ENCODE measurements at regions not wholly inside any gene's neighbourhood (a gene's known extent, or its start where the extent isn't known, plus 50 kb on each side); places are given as distances from the start of the nearest gene placed in this dataset.

GRCh38 chr15:72964542-72964941 lies 87.7 kb upstream of the NEO1 start:
- no peak for DNase-seq

GRCh38 chr15:72964135-72964534 lies 88.1 kb upstream of the NEO1 start:
- no peak for DNase-seq

- no peak for DNase-seq
Observed at GRCh38 chr15:72962054-72962702, 90.1 kb upstream of the NEO1 start.

- DNase-seq = peak; percentile 22
Observed at GRCh38 chr15:72961346-72961745, 90.9 kb upstream of the NEO1 start.

GRCh38 chr15:72958634-72959033 lies 93.6 kb upstream of the NEO1 start:
- no peak for DNase-seq

GRCh38 chr15:72953306-72953705 lies 99.0 kb upstream of the NEO1 start:
- DNase-seq = no peak

GRCh38 chr15:72952151-72952550 lies 100.1 kb upstream of the NEO1 start:
- DNase-seq = no peak

- no peak for DNase-seq
Observed at GRCh38 chr15:72948662-72949061, 103.6 kb upstream of the NEO1 start.

GRCh38 chr15:72947709-72948108 lies 104.6 kb upstream of the NEO1 start:
- DNase-seq = no peak

- no peak for DNase-seq
Observed at GRCh38 chr15:72944565-72944964, 107.7 kb upstream of the NEO1 start.

GRCh38 chr15:72940229-72940622 lies 112.0 kb upstream of the NEO1 start:
- no peak for DNase-seq

GRCh38 chr15:72939514-72940228 lies 112.6 kb upstream of the NEO1 start:
- DNase-seq = no peak

- no peak for DNase-seq
Observed at GRCh38 chr15:72936691-72937679, 115.3 kb upstream of the NEO1 start.

GRCh38 chr15:72936237-72936636 lies 116.0 kb upstream of the NEO1 start:
- DNase-seq = no peak

- DNase-seq = no peak
Observed at GRCh38 chr15:72935521-72935920, 116.7 kb upstream of the NEO1 start.

GRCh38 chr15:72934921-72935320 lies 117.3 kb upstream of the NEO1 start:
- DNase-seq = no peak

- DNase-seq = no peak
Observed at GRCh38 chr15:72933976-72934375, 118.3 kb upstream of the NEO1 start.

GRCh38 chr15:72932472-72932871 lies 119.8 kb upstream of the NEO1 start:
- no peak for DNase-seq

- DNase-seq = no peak
Observed at GRCh38 chr15:72927451-72927850, 124.8 kb upstream of the NEO1 start.

- no peak for DNase-seq
Observed at GRCh38 chr15:72925661-72926060, 126.6 kb upstream of the NEO1 start.

GRCh38 chr15:72923289-72923688 lies 129.0 kb upstream of the NEO1 start:
- DNase-seq = no peak

- no peak for DNase-seq
Observed at GRCh38 chr15:72920551-72920950, 131.7 kb upstream of the NEO1 start.

- no peak for DNase-seq
Observed at GRCh38 chr15:72919936-72920465, 132.3 kb upstream of the NEO1 start.
